GM12878 (cell line): ENCODE measurements at regions not wholly inside any gene's neighbourhood (a gene's known extent, or its start where the extent isn't known, plus 50 kb on each side); places are given as distances from the start of the nearest gene placed in this dataset.

ENCODE experiments used
- ATAC-seq: fragments of 200-7000 bp; cut with Tn5 transposase; 3 replicates; pipeline ENCODE4 v1.9.1; 2020; ENCODE audit warnings: mild to moderate bottlenecking, moderate library complexity
- BruUV-seq: library from RNA; stranded (reverse); fragments of 400-500 nt; replicated peaks from 2 replicates; lab custom pipeline; 2021; lab: Mats Ljungman, UMichigan
- CTCF ChIA-PET: fragments of 300-600 bp; sonication (Branson Sonifier 250); formaldehyde crosslinking; extraction: SDS; loops from one replicate; lab custom pipeline; 2021; ENCODE audit warnings: inconsistent platforms; lab: Yijun Ruan, JAX
- POLR2A ChIA-PET: fragments of 350-600 bp; formaldehyde crosslinking; extraction: SDS; loops from one replicate; lab custom pipeline; 2021; ENCODE audit warnings: inconsistent platforms; lab: Charles Lee
- RAD21 ChIA-PET: fragments of 300-600 bp; sonication (Branson Sonifier 250); formaldehyde crosslinking; loops from one replicate; lab custom pipeline; 2023; ENCODE audit warnings: antibody characterized with exemption; ENCODE audit not compliant: unreplicated experiment; lab: Charles Lee
- SMC1A ChIA-PET: fragments of 300-600 bp; sonication (Branson Sonifier 250); formaldehyde crosslinking; loops from one replicate; lab custom pipeline; 2023; ENCODE audit not compliant: unreplicated experiment, uncharacterized antibody; lab: Charles Lee
- DNase-seq: peaks from one replicate; pipeline ENCODE4 v3.0.0-alpha.2; 2011; ENCODE audit warnings: low read depth, low spot score
- FAIRE-seq: peaks from 3 replicates; lab custom pipeline; 2011; peaks lifted over from hg19 to GRCh38; lab: Jason Lieb, UNC
- H2AFZ ChIP-seq: 2 replicates; pipeline ENCODE4 v1.6.0; 2011; ENCODE audit warnings: low read depth, low read length, control low read depth; ENCODE audit not compliant: control insufficient read depth
- H3K27ac ChIP-seq: 2 replicates; pipeline ENCODE4 v1.5.1; 2011; ENCODE audit warnings: control low read depth; ENCODE audit not compliant: control insufficient read depth, insufficient read depth
- H3K27me3 ChIP-seq, 2 experiments: replicated peaks in 1 of 2; 2 replicates each; pipeline versions ENCODE4 v1.6.0 to v1.6.1; 2011; ENCODE audit warnings: low read length in 1 of 2; ENCODE audit not compliant: control insufficient read depth in 2 of 2, insufficient read depth in 2 of 2
- H3K36me3 ChIP-seq, 2 experiments: 2 replicates each; pipeline ENCODE4 v1.5.1; 2011; ENCODE audit warnings: low read length in 1 of 2; ENCODE audit not compliant: control insufficient read depth in 2 of 2, insufficient read depth in 2 of 2
- H3K4me1 ChIP-seq: 2 replicates; pipeline ENCODE4 v1.6.1; 2011; ENCODE audit warnings: mild to moderate bottlenecking, low read length, moderate library complexity, mixed read lengths; ENCODE audit not compliant: control insufficient read depth, insufficient read depth
- H3K4me2 ChIP-seq: 2 replicates; pipeline ENCODE4 v1.6.0; 2011; ENCODE audit warnings: control low read depth; ENCODE audit not compliant: control insufficient read depth, insufficient read depth
- H3K4me3 ChIP-seq: fragments of 200-600 bp; sonication (generic); 2 replicates; pipeline ENCODE4 v1.5.1; 2016
- H3K79me2 ChIP-seq: 2 replicates; pipeline ENCODE4 v1.6.0; 2011; ENCODE audit warnings: low read length; ENCODE audit not compliant: control insufficient read depth, insufficient read depth
- H3K9ac ChIP-seq: 2 replicates; pipeline ENCODE4 v1.8.0; 2011; ENCODE audit warnings: low read length, control low read depth, mixed read lengths; ENCODE audit not compliant: control insufficient read depth, insufficient read depth
- H3K9me3 ChIP-seq: replicated peaks from 3 replicates; pipeline ENCODE4 v1.5.1; 2011; ENCODE audit warnings: mild to moderate bottlenecking, low read length; ENCODE audit not compliant: control insufficient read depth, insufficient read depth
- H4K20me1 ChIP-seq: 2 replicates; pipeline ENCODE4 v1.6.0; 2011; ENCODE audit not compliant: control insufficient read depth, insufficient read depth
- ATF7 ChIP-seq: fragments of 450-650 bp; IDR thresholded peaks from 2 replicates; pipeline ENCODE4 v1.6.1; 2016; ENCODE audit warnings: low read depth, mild to moderate bottlenecking
- CBFB ChIP-seq: IDR thresholded peaks from 2 replicates; pipeline ENCODE4 v1.6.1; 2016; ENCODE audit warnings: antibody characterized with exemption, low read depth
- CBX3 ChIP-seq: fragments of 200-600 bp; sonication (generic); IDR thresholded peaks from 2 replicates; pipeline ENCODE4 v1.6.1; 2016; ENCODE audit warnings: low read depth, borderline replicate concordance
- EED ChIP-seq: sonication (generic); IDR thresholded peaks from 2 replicates; pipeline ENCODE4 v1.6.1; 2016; ENCODE audit warnings: antibody characterized with exemption, low read depth
- FOS ChIP-seq: IDR thresholded peaks from 3 replicates; pipeline ENCODE4 v1.6.1; 2011; ENCODE audit warnings: borderline replicate concordance; ENCODE audit not compliant: insufficient read length; ENCODE audit errors: extremely low read depth
- JUNB ChIP-seq: IDR thresholded peaks from 2 replicates; pipeline ENCODE4 v1.6.1; 2016; ENCODE audit warnings: antibody characterized with exemption, mild to moderate bottlenecking
- KLF5 ChIP-seq: fragments of 450-650 bp; IDR thresholded peaks from 2 replicates; pipeline ENCODE4 v1.6.1; 2014; ENCODE audit warnings: mild to moderate bottlenecking; ENCODE audit not compliant: partially characterized antibody
- NBN ChIP-seq: fragments of 450-650 bp; IDR thresholded peaks from 2 replicates; pipeline ENCODE4 v1.6.1; 2016
- NKRF ChIP-seq: fragments of 450-650 bp; conservative IDR thresholded peaks from 2 replicates; pipeline ENCODE4 v1.6.1; 2017; ENCODE audit warnings: mild to moderate bottlenecking, moderate library complexity
- NRF1 ChIP-seq: conservative IDR thresholded peaks from 2 replicates; pipeline ENCODE4 v1.6.1; 2011; ENCODE audit warnings: mild to moderate bottlenecking, low read depth, low read length, improper control_type of control experiment
- PAX8 ChIP-seq: fragments of 450-650 bp; IDR thresholded peaks from 2 replicates; pipeline ENCODE4 v1.6.1; 2017; ENCODE audit warnings: mild to moderate bottlenecking, moderate library complexity
- STAT3 ChIP-seq: IDR thresholded peaks from 2 replicates; pipeline ENCODE4 v1.6.1; 2011; ENCODE audit warnings: low read depth, low read length, improper control_type of control experiment
- SUZ12 ChIP-seq: fragments of 200-600 bp; sonication (generic); IDR thresholded peaks from one replicate; pipeline ENCODE4 v1.6.1; 2018; ENCODE audit warnings: antibody characterized with exemption, mild to moderate bottlenecking; ENCODE audit not compliant: unreplicated experiment
- ZNF384 ChIP-seq: IDR thresholded peaks from 2 replicates; pipeline ENCODE4 v1.6.1; 2012; ENCODE audit warnings: low read depth, mild to moderate bottlenecking, low read length, improper control_type of control experiment, borderline replicate concordance
- WGBS: methylation state at CpG from one replicate; pipeline ENCODE4 v1.1.6; 2016; ENCODE audit warnings: low lambda C conversion rate; ENCODE audit not compliant: insufficient replicate concordance, insufficient coverage; ENCODE audit errors: missing lambda C conversion rate; 5-methylcytosine and 5-hydroxymethylcytosine counted together
- in situ Hi-C: fragments of 300-500 bp; cut with MboI; formaldehyde crosslinking; loops from 9 replicates; pipeline ENCODE4 v1.14.3; 2018; ENCODE audit warnings: mixed read lengths
- intact Hi-C: fragments of 100-400 bp; cut with micrococcal nuclease; formaldehyde crosslinking; loops from one replicate; pipeline ENCODE4 v1.14.2; 2022; ENCODE audit not compliant: unreplicated experiment
- TF ChIP-seq, protein P1 (sequence below): fragments of 450-650 bp; IDR thresholded peaks from 2 replicates; pipeline ENCODE4 v1.6.1; 2017; ENCODE audit warnings: antibody characterized with exemption, mild to moderate bottlenecking, moderate library complexity
- TF ChIP-seq, protein P2 (sequence below): fragments of 150-350 bp; IDR thresholded peaks from 2 replicates; pipeline ENCODE4 v1.6.1; 2014; ENCODE audit warnings: mild to moderate bottlenecking, low read depth, low read length

- BruUV-seq: no TSS peak
- SMC1A ChIA-PET: interaction anchor here (1.0 kb wide), 1 partner anchor 15 kb away, joined by 3 read pairs; no protein-coding TSS in a partner anchor
- H3K27ac ChIP-seq: no peak overlapping the region
- H3K4me2 ChIP-seq: no peak overlapping the region
- RAD21 ChIA-PET: no interaction called here
- no peaks in the 10 kb centered on the region for H4K20me1 ChIP-seq
- no peak for TF ChIP-seq FOS
- no peak for TF ChIP-seq ZNF384
- no peak for TF ChIP-seq KLF5
- no peak for TF ChIP-seq CBFB
- no peak for TF ChIP-seq EED
- no peak for TF ChIP-seq SUZ12
- TF ChIP-seq CBX3: no peak
- no peak for TF ChIP-seq STAT3
- no peak for TF ChIP-seq NBN
- TF ChIP-seq NKRF: no peak
- TF ChIP-seq ATF7: no peak
- no peak for TF ChIP-seq JUNB
- no peak for TF ChIP-seq PAX8
- TF ChIP-seq, protein P1, sequence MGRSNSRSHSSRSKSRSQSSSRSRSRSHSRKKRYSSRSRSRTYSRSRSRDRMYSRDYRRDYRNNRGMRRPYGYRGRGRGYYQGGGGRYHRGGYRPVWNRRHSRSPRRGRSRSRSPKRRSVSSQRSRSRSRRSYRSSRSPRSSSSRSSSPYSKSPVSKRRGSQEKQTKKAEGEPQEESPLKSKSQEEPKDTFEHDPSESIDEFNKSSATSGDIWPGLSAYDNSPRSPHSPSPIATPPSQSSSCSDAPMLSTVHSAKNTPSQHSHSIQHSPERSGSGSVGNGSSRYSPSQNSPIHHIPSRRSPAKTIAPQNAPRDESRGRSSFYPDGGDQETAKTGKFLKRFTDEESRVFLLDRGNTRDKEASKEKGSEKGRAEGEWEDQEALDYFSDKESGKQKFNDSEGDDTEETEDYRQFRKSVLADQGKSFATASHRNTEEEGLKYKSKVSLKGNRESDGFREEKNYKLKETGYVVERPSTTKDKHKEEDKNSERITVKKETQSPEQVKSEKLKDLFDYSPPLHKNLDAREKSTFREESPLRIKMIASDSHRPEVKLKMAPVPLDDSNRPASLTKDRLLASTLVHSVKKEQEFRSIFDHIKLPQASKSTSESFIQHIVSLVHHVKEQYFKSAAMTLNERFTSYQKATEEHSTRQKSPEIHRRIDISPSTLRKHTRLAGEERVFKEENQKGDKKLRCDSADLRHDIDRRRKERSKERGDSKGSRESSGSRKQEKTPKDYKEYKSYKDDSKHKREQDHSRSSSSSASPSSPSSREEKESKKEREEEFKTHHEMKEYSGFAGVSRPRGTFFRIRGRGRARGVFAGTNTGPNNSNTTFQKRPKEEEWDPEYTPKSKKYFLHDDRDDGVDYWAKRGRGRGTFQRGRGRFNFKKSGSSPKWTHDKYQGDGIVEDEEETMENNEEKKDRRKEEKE: no peak
- TF ChIP-seq NRF1: no peak
- TF ChIP-seq, protein P2, sequence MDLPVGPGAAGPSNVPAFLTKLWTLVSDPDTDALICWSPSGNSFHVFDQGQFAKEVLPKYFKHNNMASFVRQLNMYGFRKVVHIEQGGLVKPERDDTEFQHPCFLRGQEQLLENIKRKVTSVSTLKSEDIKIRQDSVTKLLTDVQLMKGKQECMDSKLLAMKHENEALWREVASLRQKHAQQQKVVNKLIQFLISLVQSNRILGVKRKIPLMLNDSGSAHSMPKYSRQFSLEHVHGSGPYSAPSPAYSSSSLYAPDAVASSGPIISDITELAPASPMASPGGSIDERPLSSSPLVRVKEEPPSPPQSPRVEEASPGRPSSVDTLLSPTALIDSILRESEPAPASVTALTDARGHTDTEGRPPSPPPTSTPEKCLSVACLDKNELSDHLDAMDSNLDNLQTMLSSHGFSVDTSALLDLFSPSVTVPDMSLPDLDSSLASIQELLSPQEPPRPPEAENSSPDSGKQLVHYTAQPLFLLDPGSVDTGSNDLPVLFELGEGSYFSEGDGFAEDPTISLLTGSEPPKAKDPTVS: no peak
- no peak overlapping the region for H3K9ac ChIP-seq
- 17% methylated on average over 8 of the region's 8 CpGs for WGBS
- no peak overlapping the region for H2AFZ ChIP-seq
- H3K36me3 ChIP-seq: no peaks in the 10 kb centered on the region
- CTCF ChIA-PET: no interaction called here
- in situ Hi-C loops: no loop called here
- H3K79me2 ChIP-seq: no peaks in the 10 kb centered on the region
- POLR2A ChIA-PET: no interaction called here
- DNase-seq (no peak), FAIRE-seq (no peak), ATAC-seq (no peak)
- H3K9me3 ChIP-seq: no peaks in the 10 kb centered on the region
- intact Hi-C loops: loop anchor here (10.0 kb wide), 1 partner anchor 488 kb away; no protein-coding TSS in a partner anchor
- H3K4me1 ChIP-seq: no peaks in the 10 kb centered on the region
- no peaks in the 10 kb centered on the region for H3K27me3 ChIP-seq
- H3K4me3 ChIP-seq: no peak overlapping the region
Observed at GRCh38 chr10:90302758-90303481, 554.9 kb downstream of the HTR7 start.
